ENCODE measurements at regions not wholly inside any gene's neighbourhood (a gene's known extent, or its start where the extent isn't known, plus 50 kb on each side); places are given as distances from the start of the nearest gene placed in this dataset.

DNA sequence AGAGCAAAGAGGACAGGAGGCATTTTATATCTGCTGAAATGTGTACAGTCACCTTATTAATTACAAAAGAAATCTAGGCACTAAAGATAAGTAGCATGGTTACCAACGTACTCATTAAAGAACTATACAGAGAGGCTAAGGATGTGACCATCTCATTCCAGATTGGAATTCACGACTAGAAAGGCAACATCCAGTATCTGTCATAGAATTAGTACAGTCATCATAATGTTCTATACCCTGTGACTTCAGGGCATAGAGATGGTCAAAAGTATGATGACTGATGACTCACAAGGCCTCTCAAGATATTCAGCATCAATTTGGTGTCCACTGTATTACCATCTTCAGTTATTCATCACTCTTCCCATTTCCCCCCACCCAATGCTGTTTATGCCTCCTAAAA lies 144.0 kb upstream of the PLEKHG7 start:
- no peak overlapping the region for H3K4me3 ChIP-seq (ENCODE audit: insufficient read depth, low read depth, low read length)
- no peaks in the 10 kb centered on the region for H3K27me3 ChIP-seq (ENCODE audit: control insufficient read depth, insufficient read depth, low read length)
- DNase-seq: no peak
- no peaks in the 10 kb centered on the region for H3K36me3 ChIP-seq (replicated peaks; ENCODE audit: control insufficient read depth, insufficient read depth, low read length)

DNA sequence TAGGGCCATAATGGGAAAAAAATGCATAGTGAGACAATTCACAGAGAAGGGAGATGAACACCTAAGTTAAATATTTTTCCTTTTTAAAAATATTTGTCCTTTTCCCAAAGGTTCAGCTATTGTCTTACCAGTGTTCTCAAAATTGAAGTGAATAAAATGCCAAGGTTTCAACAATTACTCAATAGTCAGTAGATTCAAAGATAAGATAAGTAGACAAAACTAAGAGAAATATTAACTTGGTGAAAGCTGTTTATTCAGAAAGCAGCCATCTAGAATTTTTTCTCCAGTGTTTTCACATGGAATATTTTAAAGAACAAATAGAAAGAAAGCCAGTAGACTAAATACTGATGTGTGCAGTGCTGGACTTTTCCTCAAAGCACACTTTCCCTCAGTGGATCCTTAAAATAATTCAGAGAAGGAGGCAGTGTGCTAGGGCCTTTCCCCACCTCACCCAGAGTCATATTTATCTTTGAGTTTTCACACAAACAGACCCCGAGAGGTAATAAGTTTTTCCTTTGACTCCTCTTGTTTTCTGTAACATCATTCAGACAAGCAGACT lies 144.5 kb upstream of the PLEKHG7 start:
- no peak overlapping the region for H3K4me3 ChIP-seq (ENCODE audit: insufficient read depth, low read depth, low read length)
- no peak for DNase-seq
- H3K27me3 ChIP-seq (ENCODE audit: control insufficient read depth, insufficient read depth, low read length): no peaks in the 10 kb centered on the region
- no peaks in the 10 kb centered on the region for H3K36me3 ChIP-seq (replicated peaks; ENCODE audit: control insufficient read depth, insufficient read depth, low read length)

DNA sequence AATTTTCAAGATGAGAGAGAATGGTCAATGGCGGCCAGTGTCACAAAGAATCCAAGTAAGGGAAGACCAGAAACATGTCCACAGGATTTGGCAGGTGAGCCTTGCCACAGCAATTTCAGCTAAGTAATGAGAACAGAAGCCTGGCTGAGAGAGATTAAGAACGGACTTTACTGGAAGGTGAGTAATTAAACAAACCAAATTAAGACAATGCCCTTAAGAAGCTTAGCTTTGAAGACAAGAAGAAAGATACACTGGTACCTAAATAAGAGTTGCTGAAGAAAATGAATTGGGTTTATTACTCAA lies 145.4 kb upstream of the PLEKHG7 start:
- no peaks in the 10 kb centered on the region for H3K36me3 ChIP-seq (replicated peaks; ENCODE audit: control insufficient read depth, insufficient read depth, low read length)
- no peaks in the 10 kb centered on the region for H3K27me3 ChIP-seq (ENCODE audit: control insufficient read depth, insufficient read depth, low read length)
- H3K4me3 ChIP-seq (ENCODE audit: insufficient read depth, low read depth, low read length): no peak overlapping the region
- no peak for DNase-seq

DNA sequence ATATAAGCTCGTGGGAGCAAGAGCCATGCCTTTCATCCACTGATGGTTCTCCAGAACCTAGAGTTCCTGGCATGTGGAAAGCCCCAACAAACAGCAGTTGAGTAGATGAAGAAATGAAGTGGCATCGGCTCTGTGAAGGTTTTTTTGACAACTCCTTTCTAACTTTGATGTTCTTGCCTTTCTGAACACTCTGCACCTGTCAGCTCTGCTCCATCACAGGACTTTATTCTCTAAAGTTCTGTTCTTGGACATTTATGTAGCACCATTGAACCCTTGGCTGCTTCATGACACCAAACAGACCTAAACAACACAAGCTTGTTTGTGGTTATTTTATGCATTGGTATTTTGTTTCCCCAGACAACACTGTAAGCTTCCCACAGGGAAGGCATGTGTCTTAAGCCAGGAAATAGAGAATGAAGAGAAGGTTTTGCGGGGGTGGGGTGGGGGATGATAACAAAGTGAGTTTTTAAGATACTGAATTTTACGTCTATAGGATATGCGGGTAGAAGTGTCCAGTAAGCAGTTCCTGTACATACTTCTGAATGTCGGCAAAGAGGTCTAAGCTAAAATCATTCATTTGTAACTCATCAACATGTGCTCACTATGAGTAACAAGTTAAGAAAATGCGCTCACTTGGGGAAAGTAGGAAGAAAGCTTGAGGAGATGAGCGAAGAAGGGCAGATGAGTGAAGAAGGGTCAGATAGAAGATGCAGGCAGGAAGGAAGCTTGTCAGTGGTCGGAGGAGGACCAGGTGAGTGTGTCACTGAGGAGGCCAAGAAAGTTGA lies 146.0 kb upstream of the PLEKHG7 start:
- Histone ChIP-seq H3K4me3 (ENCODE audit: insufficient read depth, low read depth, low read length) (no peak overlapping the region), H3K36me3 (replicated peaks; ENCODE audit: control insufficient read depth, insufficient read depth, low read length) (no peaks in the 10 kb centered on the region), H3K27me3 (ENCODE audit: control insufficient read depth, insufficient read depth, low read length) (no peaks in the 10 kb centered on the region)
- no peak for DNase-seq

DNA sequence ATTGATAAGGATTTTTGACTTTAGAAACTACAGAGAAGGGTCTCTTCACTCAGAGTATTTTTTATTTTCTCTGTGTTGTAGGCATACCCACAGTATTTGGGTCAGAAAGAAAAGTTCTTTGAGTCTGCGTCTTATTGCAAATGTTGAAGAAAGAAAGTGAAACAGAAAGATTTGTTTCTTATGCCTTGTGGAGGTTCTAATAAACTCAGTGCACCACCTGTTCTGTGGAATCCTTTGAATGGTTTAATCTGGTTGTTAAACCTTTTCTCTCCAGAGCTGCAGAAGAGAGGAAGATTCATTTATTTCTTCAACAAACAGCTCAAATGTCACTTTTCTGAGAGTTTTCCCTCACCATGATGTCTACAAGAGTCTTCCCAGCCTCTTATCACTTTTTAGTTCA lies 146.6 kb upstream of the PLEKHG7 start:
- Histone ChIP-seq H3K27me3 (ENCODE audit: control insufficient read depth, insufficient read depth, low read length) (no peaks in the 10 kb centered on the region), H3K4me3 (ENCODE audit: insufficient read depth, low read depth, low read length) (no peak overlapping the region), H3K36me3 (replicated peaks; ENCODE audit: control insufficient read depth, insufficient read depth, low read length) (no peaks in the 10 kb centered on the region)
- DNase-seq: no peak

DNA sequence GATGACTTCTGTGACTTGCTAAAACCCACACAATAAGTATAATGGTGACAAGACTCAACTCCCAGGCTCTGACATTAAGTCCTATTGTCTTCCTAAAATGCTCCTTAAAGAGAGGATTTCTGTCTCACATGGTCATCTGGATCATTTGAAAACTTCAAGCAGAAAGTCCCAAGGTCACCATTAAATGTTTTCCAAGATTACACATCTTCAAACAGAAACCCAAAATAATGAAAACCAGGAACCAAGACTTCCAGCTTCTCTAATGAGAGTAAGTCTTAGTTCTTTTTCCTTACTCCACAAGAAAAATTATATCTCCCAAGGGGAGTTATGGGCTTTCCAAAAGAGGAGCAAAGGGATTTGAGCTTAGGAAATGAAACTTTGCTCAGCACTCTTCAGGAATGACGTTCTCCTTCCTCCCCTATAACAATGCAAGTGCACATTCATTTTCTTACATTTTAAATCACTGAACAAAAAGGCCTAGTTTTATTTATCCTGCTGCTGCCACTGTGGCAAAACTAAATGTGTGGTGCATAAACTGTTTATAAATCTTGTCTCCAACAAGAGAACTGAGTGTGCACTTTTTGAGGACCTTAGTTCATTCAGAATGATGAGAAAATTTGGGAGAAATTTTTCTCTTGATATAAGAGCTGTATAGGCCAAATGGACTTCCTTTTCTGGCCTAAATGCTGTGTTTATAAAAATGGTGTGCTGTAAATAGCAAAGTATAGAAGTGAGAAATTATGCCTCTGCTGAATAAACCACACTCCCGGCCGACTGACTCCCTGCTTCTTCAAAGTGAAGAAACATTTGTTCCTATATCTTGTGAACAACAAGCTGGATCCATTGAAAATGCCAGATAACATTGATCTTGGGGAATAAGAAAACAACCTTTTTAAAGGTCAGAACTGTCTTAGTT lies 148.4 kb upstream of the PLEKHG7 start:
- H3K36me3 ChIP-seq (replicated peaks; ENCODE audit: control insufficient read depth, insufficient read depth, low read length): no peaks in the 10 kb centered on the region
- H3K27me3 ChIP-seq (ENCODE audit: control insufficient read depth, insufficient read depth, low read length): no peaks in the 10 kb centered on the region
- H3K4me3 ChIP-seq (ENCODE audit: insufficient read depth, low read depth, low read length): no peak overlapping the region
- no peak for DNase-seq

DNA sequence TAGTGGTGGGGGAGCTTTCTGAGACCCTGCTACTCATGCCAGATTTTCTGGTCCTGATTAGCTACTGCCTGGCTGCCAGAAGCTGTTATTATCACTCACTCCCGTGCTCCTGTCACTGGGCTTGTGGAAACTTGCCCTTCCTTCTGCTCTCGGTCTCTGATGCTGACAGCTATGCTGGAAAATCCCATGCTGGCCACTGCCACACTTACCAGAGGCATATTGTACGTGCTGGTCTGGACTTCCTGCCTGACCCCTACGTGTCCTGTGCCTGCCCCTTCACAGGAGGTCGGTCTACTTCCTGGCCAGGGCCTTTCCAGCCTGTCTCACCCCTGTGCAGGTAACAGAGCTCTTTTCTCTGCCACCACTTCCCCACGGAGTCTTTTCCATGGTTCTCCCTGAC lies 149.4 kb upstream of the PLEKHG7 start:
- no peaks in the 10 kb centered on the region for H3K27me3 ChIP-seq (ENCODE audit: control insufficient read depth, insufficient read depth, low read length)
- H3K4me3 ChIP-seq (ENCODE audit: insufficient read depth, low read depth, low read length): no peak overlapping the region
- H3K36me3 ChIP-seq (replicated peaks; ENCODE audit: control insufficient read depth, insufficient read depth, low read length): no peaks in the 10 kb centered on the region
- DNase-seq: no peak

DNA sequence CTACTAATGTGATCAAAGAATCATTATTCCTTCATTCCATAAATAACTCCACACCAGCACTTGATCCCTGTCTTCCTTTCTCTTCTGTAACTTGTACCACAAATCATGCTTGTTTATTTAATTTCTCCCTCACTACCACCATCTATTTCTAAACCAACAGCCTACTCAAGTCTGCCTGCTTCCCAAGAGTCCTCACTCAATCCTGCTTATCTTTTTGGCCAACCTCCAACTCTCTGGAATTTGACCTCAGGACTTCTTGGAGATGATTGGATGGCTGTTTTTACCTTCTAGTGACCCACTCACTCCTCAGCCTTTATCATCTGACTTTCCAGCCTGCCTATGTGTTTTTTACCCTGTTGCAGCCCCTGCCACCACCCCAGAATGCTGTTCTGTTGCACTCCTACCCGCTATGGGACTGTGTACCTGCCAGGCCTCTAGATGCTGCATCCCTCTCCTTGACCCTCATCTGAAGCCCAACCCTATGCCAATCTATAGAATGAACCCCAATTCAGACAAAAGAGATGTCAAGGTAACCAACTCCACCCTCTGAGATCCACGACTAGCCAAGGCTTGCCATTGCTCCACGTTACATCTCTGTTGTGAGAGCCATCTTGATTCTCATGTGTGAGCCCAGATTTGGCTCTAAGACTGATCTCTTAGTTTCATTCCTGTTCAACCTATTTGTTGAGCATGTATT lies 150.2 kb upstream of the PLEKHG7 start:
- DNase-seq: no peak
- Histone ChIP-seq H3K36me3 (replicated peaks; ENCODE audit: control insufficient read depth, insufficient read depth, low read length) (no peaks in the 10 kb centered on the region), H3K4me3 (ENCODE audit: insufficient read depth, low read depth, low read length) (no peak overlapping the region), H3K27me3 (ENCODE audit: control insufficient read depth, insufficient read depth, low read length) (no peaks in the 10 kb centered on the region)

DNA sequence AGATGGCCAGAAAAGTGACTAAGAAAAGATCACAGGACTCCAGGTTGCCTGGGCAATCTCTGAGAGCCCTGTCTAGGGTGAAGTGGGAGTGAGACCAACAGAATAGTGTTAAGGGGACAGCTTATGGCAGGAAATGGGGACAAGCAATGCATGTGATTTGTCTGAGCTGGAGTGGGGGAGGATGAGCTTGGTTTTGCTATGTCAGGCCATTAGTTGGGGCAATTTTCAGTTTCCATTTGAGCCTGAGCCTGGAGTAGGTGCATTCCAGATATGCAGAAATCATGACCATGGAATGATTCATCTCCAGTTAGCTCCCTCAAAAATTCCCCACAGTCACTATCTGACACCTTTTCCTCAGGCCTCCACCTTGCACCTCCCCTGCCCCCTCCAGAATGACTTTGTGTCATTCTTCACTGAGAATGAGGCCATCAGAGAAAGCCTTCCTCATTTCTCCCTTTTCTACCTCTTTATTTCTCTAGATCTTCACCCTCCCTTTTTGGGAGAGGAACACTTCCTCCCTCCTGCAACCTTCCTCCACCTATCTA lies 150.9 kb upstream of the PLEKHG7 start:
- Histone ChIP-seq H3K4me3 (ENCODE audit: insufficient read depth, low read depth, low read length) (no peak overlapping the region), H3K27me3 (ENCODE audit: control insufficient read depth, insufficient read depth, low read length) (no peaks in the 10 kb centered on the region), H3K36me3 (replicated peaks; ENCODE audit: control insufficient read depth, insufficient read depth, low read length) (no peaks in the 10 kb centered on the region)
- DNase-seq: no peak

DNA sequence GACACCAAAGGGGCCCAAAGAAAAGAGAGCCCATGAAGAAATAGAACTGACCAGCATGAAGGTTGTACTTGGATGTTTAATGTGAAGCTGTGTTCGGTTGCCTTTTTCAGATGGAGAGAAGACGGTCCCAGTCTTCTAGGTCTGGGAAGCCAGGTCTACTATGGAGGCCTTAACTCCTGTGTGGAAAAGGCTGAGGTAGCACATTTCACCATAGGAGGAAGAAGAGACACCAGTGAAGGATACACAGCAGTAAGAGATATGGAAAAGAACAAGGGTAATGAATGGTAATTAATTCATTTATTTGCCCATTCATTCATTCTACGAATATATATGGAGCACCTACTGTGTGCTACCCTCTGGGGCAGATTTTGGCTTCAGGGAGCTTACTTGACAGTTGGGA lies 151.6 kb upstream of the PLEKHG7 start:
- DNase-seq: no peak
- Histone ChIP-seq H3K4me3 (ENCODE audit: insufficient read depth, low read depth, low read length) (no peak overlapping the region), H3K27me3 (ENCODE audit: control insufficient read depth, insufficient read depth, low read length) (no peaks in the 10 kb centered on the region), H3K36me3 (replicated peaks; ENCODE audit: control insufficient read depth, insufficient read depth, low read length) (no peaks in the 10 kb centered on the region)

DNA sequence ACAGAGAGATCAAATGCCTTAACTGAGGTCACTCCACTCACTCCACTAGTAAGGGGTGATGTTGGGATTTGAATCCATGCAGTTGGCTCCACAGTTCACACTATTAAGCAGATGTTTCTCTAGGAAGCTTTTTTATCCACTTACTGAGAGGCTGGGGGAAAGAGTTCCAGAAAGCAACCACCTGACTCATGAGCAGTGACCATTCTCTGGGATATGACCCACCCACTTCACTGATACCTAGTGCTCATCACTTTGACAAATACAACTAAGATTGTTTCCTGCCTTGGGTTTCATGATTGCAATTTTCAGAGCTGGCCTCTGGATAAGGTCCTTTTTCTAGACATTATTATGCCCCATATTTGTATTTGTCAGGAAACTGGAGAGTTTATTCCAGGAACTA lies 152.1 kb upstream of the PLEKHG7 start:
- H3K36me3 ChIP-seq (replicated peaks; ENCODE audit: control insufficient read depth, insufficient read depth, low read length): no peaks in the 10 kb centered on the region
- no peaks in the 10 kb centered on the region for H3K27me3 ChIP-seq (ENCODE audit: control insufficient read depth, insufficient read depth, low read length)
- no peak overlapping the region for H3K4me3 ChIP-seq (ENCODE audit: insufficient read depth, low read depth, low read length)
- no peak for DNase-seq

DNA sequence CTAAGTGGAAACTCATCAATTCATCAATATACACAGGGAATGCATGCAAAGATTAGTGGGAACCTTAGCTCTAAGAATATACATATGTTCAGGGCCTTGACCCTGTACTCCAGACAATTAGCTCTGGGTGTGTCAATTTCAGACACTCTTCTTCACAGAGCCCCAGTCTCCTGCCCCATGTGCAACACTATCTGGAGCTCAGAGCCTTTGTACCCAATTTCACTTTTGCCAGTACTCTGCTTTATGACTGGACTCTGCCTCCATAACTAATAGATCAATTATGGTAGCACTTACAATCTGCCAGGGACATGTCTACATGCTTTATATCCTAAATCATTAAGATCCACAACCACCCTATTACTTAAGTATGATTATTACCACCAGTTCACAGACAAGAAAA lies 152.5 kb upstream of the PLEKHG7 start:
- no peak overlapping the region for H3K4me3 ChIP-seq (ENCODE audit: insufficient read depth, low read depth, low read length)
- H3K27me3 ChIP-seq (ENCODE audit: control insufficient read depth, insufficient read depth, low read length): no peaks in the 10 kb centered on the region
- H3K36me3 ChIP-seq (replicated peaks; ENCODE audit: control insufficient read depth, insufficient read depth, low read length): no peaks in the 10 kb centered on the region
- no peak for DNase-seq

DNA sequence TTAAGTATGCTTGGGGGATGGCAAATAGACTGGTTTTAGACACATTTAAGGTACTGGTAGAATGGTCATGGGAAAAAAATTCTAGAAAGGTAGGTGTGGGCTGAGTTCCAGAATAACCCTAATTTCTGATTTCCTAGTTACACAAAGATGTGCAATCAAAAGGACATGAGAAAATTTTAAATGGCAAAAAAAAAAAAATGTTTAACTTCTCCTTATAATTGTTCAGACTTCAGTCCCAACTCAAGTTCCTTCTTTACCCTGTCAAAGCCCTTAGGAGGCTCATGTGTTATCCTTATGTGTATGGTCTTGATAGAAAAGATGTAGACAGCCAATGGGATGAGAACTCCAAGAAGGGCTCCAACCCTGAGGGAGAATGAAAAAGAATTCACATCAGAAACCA lies 153.3 kb upstream of the PLEKHG7 start:
- Histone ChIP-seq H3K27me3 (ENCODE audit: control insufficient read depth, insufficient read depth, low read length) (no peaks in the 10 kb centered on the region), H3K4me3 (ENCODE audit: insufficient read depth, low read depth, low read length) (no peak overlapping the region), H3K36me3 (replicated peaks; ENCODE audit: control insufficient read depth, insufficient read depth, low read length) (no peaks in the 10 kb centered on the region)
- DNase-seq: no peak

DNA sequence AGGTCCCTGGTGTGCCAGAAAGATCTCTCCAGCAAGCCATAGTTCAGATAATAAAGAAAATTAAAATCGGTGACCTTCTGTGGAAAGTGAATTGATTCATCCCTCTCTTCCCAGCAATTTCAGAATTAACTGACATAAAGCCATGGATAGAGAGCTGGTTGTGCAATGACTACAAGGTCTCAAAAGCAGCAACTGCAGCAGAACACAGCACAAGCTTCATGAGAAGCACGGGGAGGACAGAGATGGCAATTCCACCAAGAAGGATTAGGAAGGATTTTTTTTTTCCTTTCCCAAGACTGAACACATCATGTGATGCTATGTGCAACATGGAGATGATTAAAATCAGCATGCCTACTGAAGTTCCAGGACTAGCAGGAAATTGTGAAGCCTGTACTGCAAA lies 154.9 kb upstream of the PLEKHG7 start:
- H3K27me3 ChIP-seq (ENCODE audit: control insufficient read depth, insufficient read depth, low read length): no peaks in the 10 kb centered on the region
- no peak for DNase-seq
- no peak overlapping the region for H3K4me3 ChIP-seq (ENCODE audit: insufficient read depth, low read depth, low read length)
- H3K36me3 ChIP-seq (replicated peaks; ENCODE audit: control insufficient read depth, insufficient read depth, low read length): no peaks in the 10 kb centered on the region

Data from H7 (cell line).